ENCODE measurements at regions not wholly inside any gene's neighbourhood (a gene's known extent, or its start where the extent isn't known, plus 50 kb on each side); places are given as distances from the start of the nearest gene placed in this dataset.
"Not testable (repeated sequence)": the region's sequence is repeated elsewhere in the genome, so short reads cannot be mapped to it uniquely, and the experiment has no call there.

GRCh38 chrX:55981603-55982002 lies 250.6 kb upstream of the KLF8 start:
- Mint-ChIP-seq H3K9me3 (peaks cover 0 to 35% (median 20%) of the 10 kb centered on the region in 6 donors), H3K27ac (no peak overlapping the region), H3K36me3 (peaks cover 0 to 6% (median 0%) of the 10 kb centered on the region in 3 donors), H3K4me3 (no peak overlapping the region), H3K4me1 (no peaks in the 10 kb centered on the region), H3K27me3 (ENCODE audit: low read depth in 3 of 3) (peaks cover 0 to 7% (median 0%) of the 10 kb centered on the region in 3 donors)
- DNase-seq = no peak

GRCh38 chrX:55996649-55997048 lies 235.5 kb upstream of the KLF8 start:
- peaks cover 3 to 22% (median 11%) of the 10 kb centered on the region in 6 donors for H3K9me3 Mint-ChIP-seq
- H3K27ac Mint-ChIP-seq = no peak overlapping the region
- H3K27me3 Mint-ChIP-seq (ENCODE audit: low read depth in 3 of 3) = peaks cover 2 to 5% (median 2%) of the 10 kb centered on the region in 3 donors
- H3K4me3 Mint-ChIP-seq = no peak overlapping the region
- no peak for DNase-seq
- no peaks in the 10 kb centered on the region for H3K4me1 Mint-ChIP-seq
- no peaks in the 10 kb centered on the region for H3K36me3 Mint-ChIP-seq

DNA sequence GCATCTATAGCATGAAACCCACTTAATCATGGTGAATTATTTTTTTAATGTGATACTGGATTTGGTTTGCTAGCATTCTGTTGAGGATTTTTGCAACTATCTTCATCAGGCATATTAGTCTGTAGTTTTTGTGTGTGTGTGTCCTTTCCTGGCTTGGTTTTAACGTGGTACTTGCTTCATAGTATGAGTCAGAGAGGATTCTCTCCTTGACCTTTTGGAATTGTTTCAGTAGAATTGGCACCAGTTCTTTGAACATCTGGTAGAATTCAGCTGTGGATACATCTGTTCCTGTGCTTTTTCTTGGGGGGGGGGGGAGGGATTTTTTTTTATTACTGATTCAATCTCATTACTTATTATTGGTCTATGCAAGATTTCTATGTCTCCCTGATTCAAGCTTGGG lies 232.0 kb upstream of the KLF8 start:
- H3K27me3 Mint-ChIP-seq (ENCODE audit: low read depth in 3 of 3) = peaks cover 2 to 5% (median 3%) of the 10 kb centered on the region in 3 donors
- DNase-seq = no peak
- no peak overlapping the region for H3K27ac Mint-ChIP-seq
- peaks cover 0 to 3% (median 0%) of the 10 kb centered on the region in 3 donors for H3K36me3 Mint-ChIP-seq
- peaks cover 3 to 11% (median 5%) of the 10 kb centered on the region in 6 donors for H3K9me3 Mint-ChIP-seq
- H3K4me3 Mint-ChIP-seq = no peak overlapping the region
- H3K4me1 Mint-ChIP-seq = no peaks in the 10 kb centered on the region

DNA sequence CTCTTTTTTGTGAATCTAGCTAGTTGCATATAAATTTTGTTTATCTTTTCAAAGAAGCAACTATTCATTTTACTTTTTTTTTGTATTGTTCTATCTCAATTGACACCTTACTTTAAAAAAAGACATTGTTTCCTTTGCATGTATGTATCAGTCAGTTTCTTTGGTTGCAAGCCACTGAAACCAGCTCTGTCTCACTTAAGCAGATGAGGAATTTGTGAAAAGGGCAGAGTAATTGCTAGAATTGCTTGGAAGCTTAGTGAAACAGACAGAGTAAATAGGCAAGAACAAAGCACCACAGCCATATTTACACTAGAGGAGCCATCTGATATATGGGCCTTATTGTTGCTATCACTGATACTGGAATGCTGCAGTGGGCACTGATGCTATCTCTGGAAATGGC lies 231.4 kb upstream of the KLF8 start:
- H3K4me1 Mint-ChIP-seq = no peaks in the 10 kb centered on the region
- no peak for DNase-seq
- peaks cover 2 to 9% (median 5%) of the 10 kb centered on the region in 6 donors for H3K9me3 Mint-ChIP-seq
- H3K27ac Mint-ChIP-seq = no peak overlapping the region
- H3K4me3 Mint-ChIP-seq = no peak overlapping the region
- H3K27me3 Mint-ChIP-seq (ENCODE audit: low read depth in 3 of 3) = peaks cover 3 to 5% (median 5%) of the 10 kb centered on the region in 3 donors
- peaks cover 0 to 3% (median 0%) of the 10 kb centered on the region in 3 donors for H3K36me3 Mint-ChIP-seq

DNA sequence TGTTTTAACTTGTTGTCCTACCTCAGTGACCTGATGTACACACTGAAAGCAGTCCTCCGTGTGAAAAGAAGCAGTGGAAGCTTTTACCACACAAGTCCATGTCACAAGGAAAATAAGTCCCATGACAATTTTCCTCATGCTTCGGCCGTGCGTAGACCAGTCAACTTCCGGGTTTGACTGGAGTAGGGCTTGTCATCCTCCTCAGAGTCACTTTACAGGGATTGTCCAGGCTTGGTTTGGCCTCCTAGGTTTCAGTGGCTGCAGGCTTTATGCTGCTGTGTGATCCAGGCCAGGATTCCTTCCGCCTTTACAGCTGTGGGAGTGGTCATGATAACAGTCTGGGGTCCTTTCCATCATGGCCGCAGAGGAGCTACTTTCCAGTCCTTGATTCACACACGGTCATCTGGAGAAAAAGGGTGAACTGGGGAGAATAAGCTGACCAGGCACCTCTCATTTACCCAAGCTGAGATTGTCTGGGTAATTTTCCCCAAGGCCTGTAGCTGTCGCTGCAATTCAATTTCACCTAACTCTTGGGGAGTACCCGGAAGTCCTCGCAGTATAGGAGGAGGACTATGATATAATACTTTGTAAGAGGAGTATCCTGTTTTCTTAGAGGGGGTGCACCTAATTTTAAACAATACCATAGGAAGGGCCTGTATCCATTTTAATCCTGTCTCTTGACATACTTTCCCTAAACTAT lies 206.1 kb upstream of the KLF8 start:
- DNase-seq = no peak
- H3K4me3 Mint-ChIP-seq = no peak overlapping the region
- H3K9me3 Mint-ChIP-seq = peaks cover 0 to 2% (median 0%) of the 10 kb centered on the region in 6 donors
- peaks cover 2 to 8% (median 3%) of the 10 kb centered on the region in 3 donors for H3K27me3 Mint-ChIP-seq (ENCODE audit: low read depth in 3 of 3)
- no peaks in the 10 kb centered on the region for H3K4me1 Mint-ChIP-seq
- no peaks in the 10 kb centered on the region for H3K36me3 Mint-ChIP-seq
- H3K27ac Mint-ChIP-seq = no peak overlapping the region

GRCh38 chrX:56026815-56027214 lies 205.3 kb upstream of the KLF8 start:
- Mint-ChIP-seq H3K4me3 (no peak overlapping the region), H3K27ac (no peak overlapping the region), H3K4me1 (no peaks in the 10 kb centered on the region), H3K9me3 (peaks cover 0 to 2% (median 0%) of the 10 kb centered on the region in 6 donors), H3K36me3 (no peaks in the 10 kb centered on the region), H3K27me3 (ENCODE audit: low read depth in 3 of 3) (peaks cover 2 to 7% (median 3%) of the 10 kb centered on the region in 3 donors)
- DNase-seq = no peak

GRCh38 chrX:56029188-56029587 lies 203.0 kb upstream of the KLF8 start:
- H3K27me3 Mint-ChIP-seq (ENCODE audit: low read depth in 3 of 3) = peaks cover 0 to 7% (median 5%) of the 10 kb centered on the region in 3 donors
- H3K4me3 Mint-ChIP-seq = no peak overlapping the region
- H3K27ac Mint-ChIP-seq = no peak overlapping the region
- H3K36me3 Mint-ChIP-seq = no peaks in the 10 kb centered on the region
- H3K4me1 Mint-ChIP-seq = no peaks in the 10 kb centered on the region
- DNase-seq = no peak
- H3K9me3 Mint-ChIP-seq = peaks cover 0 to 2% (median 0%) of the 10 kb centered on the region in 6 donors

- Mint-ChIP-seq H3K4me3 (no peak overlapping the region), H3K27ac (no peak overlapping the region), H3K36me3 (no peaks in the 10 kb centered on the region)
These were observed 202.5 kb upstream of the KLF8 start for GRCh38 chrX:56029691-56030090.

GRCh38 chrX:56031409-56031808 lies 200.7 kb upstream of the KLF8 start:
- DNase-seq = no peak
- peaks cover 0 to 7% (median 4%) of the 10 kb centered on the region in 3 donors for H3K27me3 Mint-ChIP-seq (ENCODE audit: low read depth in 3 of 3)
- no peaks in the 10 kb centered on the region for H3K4me1 Mint-ChIP-seq
- H3K27ac Mint-ChIP-seq = no peak overlapping the region
- H3K4me3 Mint-ChIP-seq = no peak overlapping the region
- no peaks in the 10 kb centered on the region for H3K36me3 Mint-ChIP-seq
- peaks cover 0 to 4% (median 1%) of the 10 kb centered on the region in 6 donors for H3K9me3 Mint-ChIP-seq

More at GRCh38 chrX:56029691-56030090, 202.5 kb upstream of the KLF8 start:
- DNase-seq = no peak
- H3K4me1 Mint-ChIP-seq = no peaks in the 10 kb centered on the region
- peaks cover 0 to 7% (median 5%) of the 10 kb centered on the region in 3 donors for H3K27me3 Mint-ChIP-seq (ENCODE audit: low read depth in 3 of 3)
- H3K9me3 Mint-ChIP-seq = peaks cover 0 to 2% (median 0%) of the 10 kb centered on the region in 6 donors

GRCh38 chrX:56033495-56034180 lies 198.5 kb upstream of the KLF8 start:
- no peak for DNase-seq
- Mint-ChIP-seq H3K27me3 (ENCODE audit: low read depth in 3 of 3) (peaks cover 0 to 7% (median 5%) of the 10 kb centered on the region in 3 donors), H3K4me3 (no peak overlapping the region), H3K4me1 (no peaks in the 10 kb centered on the region), H3K27ac (no peak overlapping the region), H3K9me3 (peaks cover 0 to 17% (median 7%) of the 10 kb centered on the region in 6 donors), H3K36me3 (no peaks in the 10 kb centered on the region)

- not testable (repeated sequence) for H3K27ac Mint-ChIP-seq; H3K4me3 Mint-ChIP-seq; DNase-seq; H3K4me1 Mint-ChIP-seq; H3K36me3 Mint-ChIP-seq; H3K27me3 Mint-ChIP-seq (ENCODE audit: low read depth in 3 of 3)
- H3K9me3 Mint-ChIP-seq = peaks cover 9 to 31% (median 27%) of the 10 kb centered on the region in 6 donors
These were observed 179.4 kb upstream of the KLF8 start for GRCh38 chrX:56052673-56053330.

DNA sequence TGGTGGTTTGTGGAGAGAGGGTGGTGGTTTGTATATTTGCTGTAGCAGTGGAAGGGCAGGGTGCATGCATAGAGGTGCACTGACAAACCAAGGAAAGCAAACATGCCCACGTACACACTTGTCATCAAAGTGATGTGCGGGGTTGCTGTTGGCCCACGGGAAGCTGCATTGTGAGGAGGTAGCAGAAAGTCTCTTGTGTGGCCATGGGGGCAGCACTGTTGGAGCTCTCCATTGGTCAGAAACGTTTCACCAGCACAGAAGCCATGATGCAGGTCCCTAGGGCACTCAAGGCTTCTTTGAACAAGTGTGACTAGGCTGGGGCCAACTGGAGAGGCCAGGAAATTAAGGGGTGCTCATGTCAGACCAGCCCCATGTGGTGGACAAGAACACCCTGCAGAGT lies 174.8 kb upstream of the KLF8 start:
- Mint-ChIP-seq H3K9me3 (peaks cover 13 to 41% (median 37%) of the 10 kb centered on the region in 6 donors), H3K27me3 (ENCODE audit: low read depth in 3 of 3) (peaks cover 0 to 8% (median 5%) of the 10 kb centered on the region in 3 donors), H3K27ac (no peak overlapping the region), H3K36me3 (peaks cover 0 to 3% (median 0%) of the 10 kb centered on the region in 3 donors), H3K4me3 (no peak overlapping the region), H3K4me1 (no peaks in the 10 kb centered on the region)
- DNase-seq = no peak

- Mint-ChIP-seq H3K27me3 (ENCODE audit: low read depth in 3 of 3) (peaks cover 0 to 1% (median 0%) of the 10 kb centered on the region in 3 donors), H3K36me3 (no peaks in the 10 kb centered on the region), H3K9me3 (peaks cover 11 to 32% (median 15%) of the 10 kb centered on the region in 6 donors), H3K4me3 (no peak overlapping the region), H3K4me1 (no peaks in the 10 kb centered on the region), H3K27ac (no peak overlapping the region)
- no peak for DNase-seq
These were observed 166.1 kb upstream of the KLF8 start for GRCh38 chrX:56066016-56066415.

GRCh38 chrX:56068274-56068758 lies 163.8 kb upstream of the KLF8 start:
- Mint-ChIP-seq H3K27ac (no peak overlapping the region), H3K4me1 (no peaks in the 10 kb centered on the region), H3K27me3 (ENCODE audit: low read depth in 3 of 3) (peaks cover 0 to 2% (median 0%) of the 10 kb centered on the region in 3 donors), H3K4me3 (no peak overlapping the region), H3K36me3 (no peaks in the 10 kb centered on the region), H3K9me3 (peaks cover 2 to 16% (median 11%) of the 10 kb centered on the region in 6 donors)
- no peak for DNase-seq

All from immature natural killer cell (primary cell).